SK-N-SH treated with all-trans-retinoic acid at 6 μM for 48 hours (cell line): ENCODE measurements at regions not wholly inside any gene's neighbourhood (a gene's known extent, or its start where the extent isn't known, plus 50 kb on each side); places are given as distances from the start of the nearest gene placed in this dataset.

Source experiments
- BACH2 ChIP-seq: fragments of 250-450 bp; sonication (Bioruptor Pico); IDR thresholded peaks from 2 replicates; pipeline ENCODE4 v1.9.0; 2021; ENCODE audit warnings: mild to moderate bottlenecking, borderline replicate concordance
- CSDC2 ChIP-seq: fragments of 250-450 bp; sonication (Bioruptor Pico); IDR thresholded peaks from 2 replicates; pipeline ENCODE4 v1.5.0; 2020; ENCODE audit warnings: mild to moderate bottlenecking, moderate library complexity
- OSR1 ChIP-seq: fragments of 250-450 bp; sonication (Bioruptor Pico); IDR thresholded peaks from 2 replicates; pipeline ENCODE4 v1.8.0; 2022; ENCODE audit warnings: moderate library complexity, mild to moderate bottlenecking, inconsistent platforms
- PATZ1 ChIP-seq: fragments of 250-450 bp; sonication (Bioruptor Pico); IDR thresholded peaks from 2 replicates; pipeline ENCODE4 v1.8.0; 2020; ENCODE audit warnings: mild to moderate bottlenecking, moderate library complexity, borderline replicate concordance
- RARB ChIP-seq: fragments of 250-450 bp; sonication (Bioruptor Pico); IDR thresholded peaks from 2 replicates; pipeline ENCODE4 v1.8.0; 2021; ENCODE audit warnings: mild to moderate bottlenecking, moderate library complexity
- TCF4 ChIP-seq: fragments of 250-450 bp; sonication (Bioruptor Pico); IDR thresholded peaks from 2 replicates; pipeline ENCODE4 v1.8.0; 2021; ENCODE audit warnings: mild to moderate bottlenecking, moderate library complexity, borderline replicate concordance
- ZFP30 ChIP-seq: fragments of 450-650 bp; formaldehyde crosslinking; IDR thresholded peaks from 2 replicates; pipeline ENCODE4 v1.5.0; 2022; ENCODE audit warnings: mild to moderate bottlenecking, moderate library complexity
- ZNF8 ChIP-seq: fragments of 450-650 bp; formaldehyde crosslinking; IDR thresholded peaks from 2 replicates; pipeline ENCODE4 v1.5.0; 2020; ENCODE audit warnings: mild to moderate bottlenecking, moderate library complexity
- TF ChIP-seq, protein P1 (sequence below): fragments of 250-450 bp; sonication (Bioruptor Pico); IDR thresholded peaks from 2 replicates; pipeline ENCODE4 v1.5.1; 2021; ENCODE audit warnings: mild to moderate bottlenecking, moderate library complexity
- TF ChIP-seq, protein P2 (sequence below): fragments of 250-450 bp; sonication (Bioruptor Pico); IDR thresholded peaks from 2 replicates; pipeline ENCODE4 v1.5.0; 2020; ENCODE audit warnings: mild to moderate bottlenecking, moderate library complexity
- TF ChIP-seq, protein P3 (sequence below): fragments of 250-450 bp; sonication (Bioruptor Pico); IDR thresholded peaks from 2 replicates; pipeline ENCODE4 v1.5.1; 2020; ENCODE audit warnings: low read depth, mild to moderate bottlenecking, moderate library complexity

GRCh38 chr7:69429911-69430383, 168.3 kb upstream of the AUTS2 start:
- TF ChIP-seq OSR1 (no peak), PATZ1 (no peak), ZFP30 (CRISPR knock-in tag) (no peak), TCF4 (CRISPR knock-in tag) (no peak), BACH2 (CRISPR knock-in tag) (no peak), CSDC2 (CRISPR knock-in tag) (no peak), ZNF8 (no peak), RARB (CRISPR knock-in tag) (no peak)
- TF ChIP-seq, protein P1, sequence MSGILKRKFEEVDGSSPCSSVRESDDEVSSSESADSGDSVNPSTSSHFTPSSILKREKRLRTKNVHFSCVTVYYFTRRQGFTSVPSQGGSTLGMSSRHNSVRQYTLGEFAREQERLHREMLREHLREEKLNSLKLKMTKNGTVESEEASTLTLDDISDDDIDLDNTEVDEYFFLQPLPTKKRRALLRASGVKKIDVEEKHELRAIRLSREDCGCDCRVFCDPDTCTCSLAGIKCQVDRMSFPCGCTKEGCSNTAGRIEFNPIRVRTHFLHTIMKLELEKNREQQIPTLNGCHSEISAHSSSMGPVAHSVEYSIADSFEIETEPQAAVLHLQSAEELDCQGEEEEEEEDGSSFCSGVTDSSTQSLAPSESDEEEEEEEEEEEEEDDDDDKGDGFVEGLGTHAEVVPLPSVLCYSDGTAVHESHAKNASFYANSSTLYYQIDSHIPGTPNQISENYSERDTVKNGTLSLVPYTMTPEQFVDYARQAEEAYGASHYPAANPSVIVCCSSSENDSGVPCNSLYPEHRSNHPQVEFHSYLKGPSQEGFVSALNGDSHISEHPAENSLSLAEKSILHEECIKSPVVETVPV = no peak
- TF ChIP-seq, protein P2, sequence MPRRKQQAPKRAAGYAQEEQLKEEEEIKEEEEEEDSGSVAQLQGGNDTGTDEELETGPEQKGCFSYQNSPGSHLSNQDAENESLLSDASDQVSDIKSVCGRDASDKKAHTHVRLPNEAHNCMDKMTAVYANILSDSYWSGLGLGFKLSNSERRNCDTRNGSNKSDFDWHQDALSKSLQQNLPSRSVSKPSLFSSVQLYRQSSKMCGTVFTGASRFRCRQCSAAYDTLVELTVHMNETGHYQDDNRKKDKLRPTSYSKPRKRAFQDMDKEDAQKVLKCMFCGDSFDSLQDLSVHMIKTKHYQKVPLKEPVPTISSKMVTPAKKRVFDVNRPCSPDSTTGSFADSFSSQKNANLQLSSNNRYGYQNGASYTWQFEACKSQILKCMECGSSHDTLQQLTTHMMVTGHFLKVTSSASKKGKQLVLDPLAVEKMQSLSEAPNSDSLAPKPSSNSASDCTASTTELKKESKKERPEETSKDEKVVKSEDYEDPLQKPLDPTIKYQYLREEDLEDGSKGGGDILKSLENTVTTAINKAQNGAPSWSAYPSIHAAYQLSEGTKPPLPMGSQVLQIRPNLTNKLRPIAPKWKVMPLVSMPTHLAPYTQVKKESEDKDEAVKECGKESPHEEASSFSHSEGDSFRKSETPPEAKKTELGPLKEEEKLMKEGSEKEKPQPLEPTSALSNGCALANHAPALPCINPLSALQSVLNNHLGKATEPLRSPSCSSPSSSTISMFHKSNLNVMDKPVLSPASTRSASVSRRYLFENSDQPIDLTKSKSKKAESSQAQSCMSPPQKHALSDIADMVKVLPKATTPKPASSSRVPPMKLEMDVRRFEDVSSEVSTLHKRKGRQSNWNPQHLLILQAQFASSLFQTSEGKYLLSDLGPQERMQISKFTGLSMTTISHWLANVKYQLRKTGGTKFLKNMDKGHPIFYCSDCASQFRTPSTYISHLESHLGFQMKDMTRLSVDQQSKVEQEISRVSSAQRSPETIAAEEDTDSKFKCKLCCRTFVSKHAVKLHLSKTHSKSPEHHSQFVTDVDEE (CRISPR knock-in tag) = no peak
- TF ChIP-seq, protein P3, sequence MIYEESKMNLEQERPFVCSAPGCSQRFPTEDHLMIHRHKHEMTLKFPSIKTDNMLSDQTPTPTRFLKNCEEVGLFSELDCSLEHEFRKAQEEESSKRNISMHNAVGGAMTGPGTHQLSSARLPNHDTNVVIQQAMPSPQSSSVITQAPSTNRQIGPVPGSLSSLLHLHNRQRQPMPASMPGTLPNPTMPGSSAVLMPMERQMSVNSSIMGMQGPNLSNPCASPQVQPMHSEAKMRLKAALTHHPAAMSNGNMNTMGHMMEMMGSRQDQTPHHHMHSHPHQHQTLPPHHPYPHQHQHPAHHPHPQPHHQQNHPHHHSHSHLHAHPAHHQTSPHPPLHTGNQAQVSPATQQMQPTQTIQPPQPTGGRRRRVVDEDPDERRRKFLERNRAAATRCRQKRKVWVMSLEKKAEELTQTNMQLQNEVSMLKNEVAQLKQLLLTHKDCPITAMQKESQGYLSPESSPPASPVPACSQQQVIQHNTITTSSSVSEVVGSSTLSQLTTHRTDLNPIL = no peak
